Astrocyte of the hippocampus (primary cell): ENCODE measurements at regions not wholly inside any gene's neighbourhood (a gene's known extent, or its start where the extent isn't known, plus 50 kb on each side); places are given as distances from the start of the nearest gene placed in this dataset.
"Not testable (repeated sequence)": the region's sequence is repeated elsewhere in the genome, so short reads cannot be mapped to it uniquely, and the experiment has no call there.

Experiments used
- DNase-seq: peaks from one replicate; pipeline ENCODE4 v3.0.0; 2011; ENCODE audit warnings: low read depth, low spot score

- no peak for DNase-seq
These were observed 104.7 kb upstream of the IRX4 start for GRCh38 chr5:1987471-1987870.

- no peak for DNase-seq
These were observed 103.1 kb upstream of the IRX4 start for GRCh38 chr5:1985781-1986180.

- DNase-seq, result no peak
These were observed 101.4 kb upstream of the IRX4 start for GRCh38 chr5:1983919-1984695.

- no peak for DNase-seq
These were observed 100.7 kb upstream of the IRX4 start for GRCh38 chr5:1983401-1983800.

- not testable (repeated sequence) for DNase-seq
These were observed 99.8 kb upstream of the IRX4 start for GRCh38 chr5:1982561-1982960.

- DNase-seq, result no peak
These were observed 93.4 kb upstream of the IRX4 start for GRCh38 chr5:1975898-1976765.

GRCh38 chr5:1975406-1975715 lies 92.6 kb upstream of the IRX4 start:
- no peak for DNase-seq

GRCh38 chr5:1974501-1975405 lies 92.0 kb upstream of the IRX4 start:
- DNase-seq, result no peak

- no peak for DNase-seq
These were observed 91.4 kb upstream of the IRX4 start for GRCh38 chr5:1974081-1974480.

- DNase-seq, result no peak
These were observed 90.8 kb upstream of the IRX4 start for GRCh38 chr5:1973391-1974013.

- no peak for DNase-seq
These were observed 89.2 kb upstream of the IRX4 start for GRCh38 chr5:1971944-1972343.

GRCh38 chr5:1967736-1968135 lies 85.0 kb upstream of the IRX4 start:
- no peak for DNase-seq

- no peak for DNase-seq
These were observed 83.7 kb upstream of the IRX4 start for GRCh38 chr5:1966461-1966860.

- no peak for DNase-seq
These were observed 83.2 kb upstream of the IRX4 start for GRCh38 chr5:1965925-1966324.

- DNase-seq, result no peak
These were observed 81.3 kb upstream of the IRX4 start for GRCh38 chr5:1963941-1964451.

GRCh38 chr5:1963358-1963757 lies 80.6 kb upstream of the IRX4 start:
- DNase-seq, result no peak

- no peak for DNase-seq
These were observed 80.1 kb upstream of the IRX4 start for GRCh38 chr5:1962619-1963355.

GRCh38 chr5:1961952-1962595 lies 79.3 kb upstream of the IRX4 start:
- DNase-seq, result no peak

GRCh38 chr5:1961304-1961946 lies 78.7 kb upstream of the IRX4 start:
- no peak for DNase-seq
